Activated naive CD4-positive, alpha-beta T cell treated with anti-CD3 and anti-CD28 coated beads, Interleukin-2, amount 10 ng/mL, durations not matched to agents 7 days and 5 days (primary cell): ENCODE measurements at regions not wholly inside any gene's neighbourhood (a gene's known extent, or its start where the extent isn't known, plus 50 kb on each side); places are given as distances from the start of the nearest gene placed in this dataset.
"Not testable (repeated sequence)": the region's sequence is repeated elsewhere in the genome, so short reads cannot be mapped to it uniquely, and the experiment has no call there.

ENCODE experiments used
- CTCF ChIA-PET: fragments of 350-600 bp; sonication (Branson Sonifier 250); formaldehyde crosslinking; loops from one replicate; lab custom pipeline; 2021; ENCODE audit warnings: antibody characterized with exemption; lab: Charles Lee
- DNase-seq: peaks from one replicate; pipeline ENCODE4 v3.0.0-alpha.2; 2020
- H3K27ac Mint-ChIP-seq: one replicate; pipeline ENCODE4 v1.8.0; 2021; ENCODE audit warnings: mild to moderate bottlenecking, moderate library complexity, mixed read lengths
- H3K27me3 Mint-ChIP-seq: one replicate; pipeline ENCODE4 v1.8.0; 2021; ENCODE audit warnings: mild to moderate bottlenecking, mixed read lengths
- H3K36me3 Mint-ChIP-seq: one replicate; pipeline ENCODE4 v1.8.0; 2021; ENCODE audit warnings: mixed read lengths
- H3K4me1 Mint-ChIP-seq: one replicate; pipeline ENCODE4 v1.8.0; 2021; ENCODE audit warnings: mixed read lengths
- H3K4me3 Mint-ChIP-seq: one replicate; pipeline ENCODE4 v1.8.0; 2021; ENCODE audit warnings: mild to moderate bottlenecking, moderate library complexity, mixed read lengths
- H3K9me3 Mint-ChIP-seq: one replicate; pipeline ENCODE4 v1.8.0; 2021; ENCODE audit warnings: mixed read lengths

DNA sequence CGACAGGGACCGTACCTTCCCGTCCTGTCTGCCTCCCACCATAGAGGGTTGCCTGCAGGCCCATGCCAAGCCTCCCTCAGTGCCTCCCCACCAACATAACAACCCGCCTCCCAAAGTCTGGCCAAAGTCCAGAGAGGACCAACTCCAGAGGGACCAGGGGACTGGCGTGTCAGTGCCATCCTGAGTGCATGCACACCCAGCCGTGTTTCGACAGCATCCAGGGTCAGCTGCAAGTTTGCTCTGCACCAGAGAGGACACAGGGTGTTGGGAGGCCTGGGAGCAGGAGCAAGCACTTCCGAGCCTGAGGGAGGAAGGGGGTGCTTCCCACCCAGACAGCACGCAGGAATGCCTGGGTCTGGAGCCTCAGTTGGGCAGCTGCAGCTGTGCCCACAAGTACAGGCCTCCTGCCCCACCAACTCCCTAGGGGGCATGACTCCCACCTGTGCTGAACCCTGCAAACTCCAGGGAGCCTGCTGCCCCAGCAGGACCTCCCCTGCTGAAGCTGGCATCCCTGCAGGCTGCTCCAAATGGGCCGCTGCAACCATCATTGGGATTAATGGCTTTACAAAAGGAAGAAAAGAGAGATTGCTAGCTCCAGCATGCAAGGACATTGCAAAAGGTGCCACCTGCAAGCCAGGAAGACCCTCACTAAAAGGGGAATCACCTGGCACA is 618.1 kb upstream of the FSHR start:
- CTCF ChIA-PET = no interaction called here
- H3K36me3 Mint-ChIP-seq = no peaks in the 10 kb centered on the region
- H3K4me3 Mint-ChIP-seq = no peak overlapping the region
- H3K9me3 Mint-ChIP-seq = peaks cover 3% of the 10 kb centered on the region
- no peaks in the 10 kb centered on the region for H3K4me1 Mint-ChIP-seq
- H3K27me3 Mint-ChIP-seq = no peaks in the 10 kb centered on the region
- no peak for DNase-seq
- H3K27ac Mint-ChIP-seq = no peak overlapping the region

GRCh38 chr2:49770919-49771318 is 616.6 kb upstream of the FSHR start:
- DNase-seq = no peak
- Mint-ChIP-seq H3K4me1 (no peaks in the 10 kb centered on the region), H3K9me3 (peaks cover 2% of the 10 kb centered on the region), H3K4me3 (no peak overlapping the region), H3K27ac (no peak overlapping the region), H3K27me3 (no peaks in the 10 kb centered on the region), H3K36me3 (no peaks in the 10 kb centered on the region)
- CTCF ChIA-PET = interaction anchor here (0.8 to 1.2 kb wide), 3 partner anchors 373 to 631 kb away, joined by 3 to 7 read pairs (median 3); no protein-coding TSS in a partner anchor

GRCh38 chr2:49767316-49767715 is 613.0 kb upstream of the FSHR start:
- H3K4me1 Mint-ChIP-seq = no peaks in the 10 kb centered on the region
- no peaks in the 10 kb centered on the region for H3K27me3 Mint-ChIP-seq
- H3K36me3 Mint-ChIP-seq = no peaks in the 10 kb centered on the region
- H3K4me3 Mint-ChIP-seq = no peak overlapping the region
- H3K9me3 Mint-ChIP-seq = peaks cover 1% of the 10 kb centered on the region
- DNase-seq = no peak
- CTCF ChIA-PET = no interaction called here
- no peak overlapping the region for H3K27ac Mint-ChIP-seq

GRCh38 chr2:49755777-49756176 is 601.5 kb upstream of the FSHR start:
- Mint-ChIP-seq H3K36me3 (no peaks in the 10 kb centered on the region), H3K4me3 (no peak overlapping the region), H3K4me1 (no peaks in the 10 kb centered on the region), H3K27me3 (no peaks in the 10 kb centered on the region), H3K27ac (no peak overlapping the region), H3K9me3 (no peaks in the 10 kb centered on the region)
- DNase-seq = no peak
- CTCF ChIA-PET = no interaction called here

DNA sequence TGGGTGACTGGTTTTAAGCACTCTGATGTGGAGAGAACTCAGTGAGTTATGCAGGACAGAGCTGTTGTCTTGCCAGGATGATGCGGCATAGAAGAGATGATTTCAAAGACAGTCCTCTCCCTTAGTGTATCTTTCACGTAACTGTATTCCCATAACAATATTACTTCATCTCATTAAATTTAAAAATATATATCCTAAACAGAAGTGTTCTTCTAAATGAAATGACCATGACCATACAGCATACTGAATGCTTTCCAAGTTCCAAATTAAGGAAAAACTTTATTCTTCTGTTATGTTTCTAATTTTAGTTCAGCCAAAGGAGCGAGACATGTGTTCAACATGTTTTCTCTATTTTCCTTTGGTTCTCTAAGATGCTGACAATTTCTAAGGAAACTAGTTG is 600.1 kb upstream of the FSHR start:
- H3K9me3 Mint-ChIP-seq = no peaks in the 10 kb centered on the region
- no peaks in the 10 kb centered on the region for H3K27me3 Mint-ChIP-seq
- no peak overlapping the region for H3K4me3 Mint-ChIP-seq
- H3K27ac Mint-ChIP-seq = no peak overlapping the region
- no peaks in the 10 kb centered on the region for H3K36me3 Mint-ChIP-seq
- CTCF ChIA-PET = no interaction called here
- no peak for DNase-seq
- no peaks in the 10 kb centered on the region for H3K4me1 Mint-ChIP-seq

- Mint-ChIP-seq H3K27me3 (no peaks in the 10 kb centered on the region), H3K36me3 (no peaks in the 10 kb centered on the region), H3K27ac (no peak overlapping the region), H3K4me1 (no peaks in the 10 kb centered on the region), H3K9me3 (no peaks in the 10 kb centered on the region), H3K4me3 (no peak overlapping the region)
- no peak for DNase-seq
- CTCF ChIA-PET = interaction anchor here (0.6 kb wide), 1 partner anchor 18 kb away, joined by 3 read pairs; no protein-coding TSS in a partner anchor
These were observed 599.1 kb upstream of the FSHR start for GRCh38 chr2:49753344-49753985.

GRCh38 chr2:49737606-49738005 is 583.3 kb upstream of the FSHR start:
- no peaks in the 10 kb centered on the region for H3K27me3 Mint-ChIP-seq

DNA sequence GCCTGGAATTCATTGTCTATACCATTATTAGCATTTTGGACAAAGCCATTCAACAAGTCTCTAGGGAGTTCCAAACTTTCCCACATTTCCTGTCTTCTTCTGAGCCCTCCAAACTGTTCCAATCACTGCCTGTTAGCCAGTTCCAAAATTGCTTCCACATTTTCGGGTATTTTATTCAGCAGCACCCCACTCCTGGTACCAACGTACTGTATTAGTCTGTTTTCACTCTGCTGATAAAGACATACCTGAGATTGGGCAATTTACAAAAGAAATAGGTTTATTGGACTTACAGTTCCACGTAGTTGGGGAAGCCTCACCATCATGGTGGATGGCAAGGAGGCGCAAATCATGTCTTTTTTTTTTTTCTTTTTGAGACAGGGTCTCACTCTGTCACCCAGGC is 578.6 kb upstream of the FSHR start:
- CTCF ChIA-PET, H3K27ac Mint-ChIP-seq: not testable (repeated sequence)

More at GRCh38 chr2:49737606-49738005, 583.3 kb upstream of the FSHR start:
- DNase-seq = no peak
- Mint-ChIP-seq H3K36me3 (no peaks in the 10 kb centered on the region), H3K4me1 (no peaks in the 10 kb centered on the region), H3K4me3 (no peak overlapping the region), H3K27ac (no peak overlapping the region), H3K9me3 (peaks cover 5% of the 10 kb centered on the region)
- CTCF ChIA-PET = no interaction called here

DNA sequence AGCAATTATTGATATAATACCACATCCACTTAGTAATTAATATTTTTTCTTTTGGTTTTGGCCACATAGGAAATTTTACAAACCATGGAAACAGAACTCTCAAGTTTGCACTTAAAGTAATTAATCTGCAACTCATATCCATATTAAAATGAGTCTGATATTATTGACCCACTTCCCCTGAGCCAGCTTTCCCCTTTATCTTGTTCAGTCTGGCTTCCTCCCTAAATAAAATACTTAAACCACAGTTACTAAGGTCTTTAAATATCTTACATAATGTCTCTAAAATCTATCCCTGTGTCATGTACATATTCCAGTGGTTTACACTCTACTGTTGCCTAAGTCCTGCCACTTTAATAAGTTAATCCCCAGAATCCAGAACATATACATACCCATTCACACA is 564.9 kb upstream of the FSHR start:
- DNase-seq = no peak
- Mint-ChIP-seq H3K27ac (no peak overlapping the region), H3K4me1 (no peaks in the 10 kb centered on the region), H3K4me3 (no peak overlapping the region), H3K36me3 (no peaks in the 10 kb centered on the region), H3K27me3 (no peaks in the 10 kb centered on the region), H3K9me3 (no peaks in the 10 kb centered on the region)
- CTCF ChIA-PET = no interaction called here

More for the DNA sequence above, 578.6 kb upstream of the FSHR start:
- not testable (repeated sequence) for DNase-seq, H3K27me3 Mint-ChIP-seq, H3K4me3 Mint-ChIP-seq, H3K4me1 Mint-ChIP-seq, H3K36me3 Mint-ChIP-seq
- H3K9me3 Mint-ChIP-seq = peaks cover 14% of the 10 kb centered on the region

- CTCF ChIA-PET = no interaction called here
- Mint-ChIP-seq H3K27ac (no peak overlapping the region), H3K4me1 (no peaks in the 10 kb centered on the region), H3K36me3 (no peaks in the 10 kb centered on the region), H3K27me3 (no peaks in the 10 kb centered on the region), H3K9me3 (no peaks in the 10 kb centered on the region), H3K4me3 (no peak overlapping the region)
- no peak for DNase-seq
These were observed 561.3 kb upstream of the FSHR start for GRCh38 chr2:49715597-49715996.

- Mint-ChIP-seq H3K4me1 (no peaks in the 10 kb centered on the region), H3K27me3 (no peaks in the 10 kb centered on the region), H3K36me3 (no peaks in the 10 kb centered on the region), H3K9me3 (no peaks in the 10 kb centered on the region), H3K27ac (no peak overlapping the region), H3K4me3 (no peak overlapping the region)
- CTCF ChIA-PET = no interaction called here
- DNase-seq = no peak
These were observed 560.1 kb upstream of the FSHR start for GRCh38 chr2:49714454-49714853.

- no peaks in the 10 kb centered on the region for H3K36me3 Mint-ChIP-seq
- H3K27me3 Mint-ChIP-seq = no peaks in the 10 kb centered on the region
- H3K27ac Mint-ChIP-seq = no peak overlapping the region
- CTCF ChIA-PET = no interaction called here
- peaks cover 4% of the 10 kb centered on the region for H3K9me3 Mint-ChIP-seq
- H3K4me1 Mint-ChIP-seq = no peaks in the 10 kb centered on the region
- H3K4me3 Mint-ChIP-seq = no peak overlapping the region
- DNase-seq = no peak
These were observed 548.4 kb upstream of the FSHR start for GRCh38 chr2:49702740-49703139.

DNA sequence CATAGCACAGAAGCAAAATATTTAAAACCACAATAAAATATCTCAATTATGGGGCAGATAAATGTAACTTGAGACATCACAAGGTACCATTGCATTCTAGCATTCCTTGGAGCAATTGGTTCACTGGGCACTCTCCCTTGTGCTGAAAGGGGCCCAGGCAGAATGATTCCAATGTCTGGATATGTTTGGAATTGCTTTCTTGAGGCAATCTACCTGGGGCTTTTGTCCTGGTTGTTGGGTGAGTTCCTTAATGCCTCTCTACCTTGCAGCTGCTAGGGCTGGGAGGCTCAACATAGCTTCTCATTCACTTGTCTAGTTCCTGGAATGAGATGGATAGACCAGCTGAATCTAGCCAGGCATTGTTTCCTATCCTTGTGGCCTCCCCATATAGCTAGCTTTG is 539.6 kb upstream of the FSHR start:
- no peaks in the 10 kb centered on the region for H3K27me3 Mint-ChIP-seq
- no peaks in the 10 kb centered on the region for H3K36me3 Mint-ChIP-seq
- H3K27ac Mint-ChIP-seq = no peak overlapping the region
- no peaks in the 10 kb centered on the region for H3K4me1 Mint-ChIP-seq
- H3K4me3 Mint-ChIP-seq = no peak overlapping the region
- DNase-seq = no peak
- CTCF ChIA-PET = no interaction called here
- H3K9me3 Mint-ChIP-seq = peaks cover 7% of the 10 kb centered on the region

DNA sequence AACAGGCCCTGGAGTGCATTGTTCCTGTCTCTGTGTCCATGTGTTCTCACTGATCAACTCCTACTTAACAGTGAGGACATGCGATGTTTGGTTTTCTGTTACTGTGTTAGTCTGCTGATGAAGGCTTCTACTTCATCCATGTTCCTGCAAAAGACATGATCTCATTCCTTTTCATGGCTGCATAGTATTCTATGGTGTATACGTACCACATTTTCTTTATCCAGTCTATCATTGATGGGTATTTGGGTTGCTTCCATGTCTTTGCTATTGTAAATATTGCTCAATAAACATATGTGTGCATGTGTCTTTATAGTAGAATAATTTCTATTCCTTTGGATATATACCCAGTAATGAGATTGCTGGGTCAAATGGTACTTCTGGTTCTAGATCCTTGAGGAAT is 537.7 kb upstream of the FSHR start:
- CTCF ChIA-PET = not testable (repeated sequence)

DNA sequence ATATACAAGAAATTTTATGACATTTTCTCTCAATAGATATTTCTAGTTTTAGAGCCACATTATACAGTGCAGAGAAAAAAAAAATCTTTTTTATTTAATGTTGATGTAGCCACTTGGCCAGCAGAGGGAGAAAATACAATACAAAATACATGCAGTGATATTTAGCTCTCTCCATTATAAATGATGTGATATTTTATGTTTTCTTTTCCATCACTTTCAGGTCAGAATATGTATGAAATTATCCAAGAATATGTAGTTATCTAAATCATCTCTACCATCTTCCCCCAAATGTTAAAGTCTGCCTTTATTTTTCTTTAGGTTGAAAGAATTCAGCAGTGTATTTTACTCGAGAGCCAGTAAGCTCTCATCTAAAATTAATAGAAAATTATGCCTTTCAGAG is 533.6 kb upstream of the FSHR start:
- H3K27ac Mint-ChIP-seq = no peak overlapping the region
- no peak overlapping the region for H3K4me3 Mint-ChIP-seq
- no peak for DNase-seq
- no peaks in the 10 kb centered on the region for H3K36me3 Mint-ChIP-seq
- CTCF ChIA-PET = interaction anchor here (1.0 to 1.2 kb wide), 2 partner anchors 456 to 803 kb away, joined by 3 to 4 read pairs; no protein-coding TSS in a partner anchor
- H3K4me1 Mint-ChIP-seq = no peaks in the 10 kb centered on the region
- peaks cover 4% of the 10 kb centered on the region for H3K9me3 Mint-ChIP-seq
- no peaks in the 10 kb centered on the region for H3K27me3 Mint-ChIP-seq

More for the DNA sequence above, 537.7 kb upstream of the FSHR start:
- not testable (repeated sequence) for H3K27ac Mint-ChIP-seq, H3K27me3 Mint-ChIP-seq, H3K9me3 Mint-ChIP-seq, H3K36me3 Mint-ChIP-seq, DNase-seq, H3K4me3 Mint-ChIP-seq, H3K4me1 Mint-ChIP-seq
